Upper lobe of right lung (tissue), 1 donor: ENCODE measurements at regions not wholly inside any gene's neighbourhood (a gene's known extent, or its start where the extent isn't known, plus 50 kb on each side); places are given as distances from the start of the nearest gene placed in this dataset.

ENCODE experiments used
- ATAC-seq: fragments of 200-7000 bp; cut with Tn5 transposase; one replicate; pipeline ENCODE4 v1.9.1; 2020; ENCODE audit warnings: mild to moderate bottlenecking, moderate library complexity
- DNase-seq: peaks from one replicate; pipeline ENCODE4 v3.0.0-alpha.2; 2020
- H3K27ac ChIP-seq: fragments of 200-600 bp; one replicate; pipeline ENCODE4 v1.8.0; 2022
- H3K27me3 ChIP-seq: fragments of 200-600 bp; one replicate; pipeline ENCODE4 v1.8.0; 2022; ENCODE audit warnings: mild to moderate bottlenecking
- H3K36me3 ChIP-seq: fragments of 200-600 bp; one replicate; pipeline ENCODE4 v1.8.0; 2022
- H3K4me1 ChIP-seq: fragments of 200-600 bp; one replicate; pipeline ENCODE4 v1.8.0; 2022
- H3K4me3 ChIP-seq: fragments of 200-600 bp; one replicate; pipeline ENCODE4 v1.8.0; 2022; ENCODE audit warnings: mild to moderate bottlenecking
- H3K9me3 ChIP-seq: fragments of 200-600 bp; one replicate; pipeline ENCODE4 v1.8.0; 2022
- CTCF ChIP-seq: fragments of 200-600 bp; IDR thresholded peaks from one replicate; pipeline ENCODE4 v1.8.0; 2022; ENCODE audit warnings: antibody characterized with exemption
- intact Hi-C: fragments of 100-400 bp; cut with DNase I; formaldehyde crosslinking; loops from one replicate; pipeline ENCODE4 v1.11.0; 2022
- donor health status: DM: no; HTN: yes; CAD: no; lungs with severe emphysema.

- H3K9me3 ChIP-seq, result no peaks in the 10 kb centered on the region
- no peak overlapping the region for H3K4me3 ChIP-seq
- intact Hi-C loops, result no loop called here
- no peaks in the 10 kb centered on the region for H3K4me1 ChIP-seq
- ATAC-seq (no peak), DNase-seq (no peak)
- H3K27ac ChIP-seq, result no peak overlapping the region
- no peaks in the 10 kb centered on the region for H3K36me3 ChIP-seq
- no peaks in the 10 kb centered on the region for H3K27me3 ChIP-seq
- no peak for TF ChIP-seq CTCF
Observed at GRCh38 chr5:60453186-60453976, 246.6 kb downstream of the DEPDC1B start.

GRCh38 chr5:60448600-60448999 is 251.4 kb downstream of the DEPDC1B start:
- Histone ChIP-seq H3K9me3 (no peaks in the 10 kb centered on the region), H3K27me3 (no peaks in the 10 kb centered on the region), H3K4me3 (no peak overlapping the region), H3K4me1 (no peaks in the 10 kb centered on the region), H3K27ac (no peak overlapping the region), H3K36me3 (no peaks in the 10 kb centered on the region)
- intact Hi-C loops, result no loop called here
- TF ChIP-seq CTCF, result no peak
- no peak for DNase-seq
- ATAC-seq, result no peak

DNA sequence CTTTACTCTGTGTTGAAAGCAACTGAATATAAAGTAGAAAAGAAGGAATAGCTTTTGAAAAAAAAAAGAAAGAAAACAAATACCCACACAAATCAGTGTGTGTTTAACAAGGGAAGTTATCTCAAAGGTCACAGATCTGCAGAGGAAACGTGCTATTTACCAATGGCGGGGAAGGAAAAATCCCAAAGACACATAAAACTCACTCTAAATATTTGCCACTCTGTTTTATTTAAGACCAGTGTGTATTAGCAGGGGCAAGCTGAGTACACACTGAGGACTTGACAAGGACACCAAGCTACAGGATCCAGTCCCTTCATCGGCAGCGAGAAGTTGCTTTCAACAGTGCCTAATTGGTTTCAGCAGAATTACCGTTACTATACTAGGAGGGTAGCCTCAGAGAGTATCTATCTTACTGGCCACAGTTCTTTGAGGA is 252.5 kb downstream of the DEPDC1B start:
- no peaks in the 10 kb centered on the region for H3K4me1 ChIP-seq
- H3K36me3 ChIP-seq, result no peaks in the 10 kb centered on the region
- H3K4me3 ChIP-seq, result no peak overlapping the region
- H3K27ac ChIP-seq, result no peak overlapping the region
- H3K9me3 ChIP-seq, result no peaks in the 10 kb centered on the region
- ATAC-seq (no peak), DNase-seq (no peak)
- TF ChIP-seq CTCF, result no peak
- H3K27me3 ChIP-seq, result no peaks in the 10 kb centered on the region
- intact Hi-C loops, result no loop called here

- no peaks in the 10 kb centered on the region for H3K4me1 ChIP-seq
- H3K4me3 ChIP-seq, result no peak overlapping the region
- no peak for DNase-seq
- H3K27ac ChIP-seq, result no peak overlapping the region
- TF ChIP-seq CTCF, result no peak
- no peaks in the 10 kb centered on the region for H3K27me3 ChIP-seq
- H3K9me3 ChIP-seq, result no peaks in the 10 kb centered on the region
- intact Hi-C loops, result no loop called here
- H3K36me3 ChIP-seq, result no peaks in the 10 kb centered on the region
- ATAC-seq, result no peak
Observed at GRCh38 chr5:60446917-60447316, 253.0 kb downstream of the DEPDC1B start.

- Histone ChIP-seq H3K27me3 (no peaks in the 10 kb centered on the region), H3K36me3 (no peaks in the 10 kb centered on the region), H3K9me3 (no peaks in the 10 kb centered on the region), H3K4me3 (no peak overlapping the region), H3K4me1 (no peaks in the 10 kb centered on the region), H3K27ac (no peak overlapping the region)
- DNase-seq, result no peak
- no peak for ATAC-seq
- intact Hi-C loops, result no loop called here
- TF ChIP-seq CTCF, result no peak
Observed at GRCh38 chr5:60445921-60446320, 254.0 kb downstream of the DEPDC1B start.
